Prostate gland (tissue), 2 donors: ENCODE measurements at regions not wholly inside any gene's neighbourhood (a gene's known extent, or its start where the extent isn't known, plus 50 kb on each side); places are given as distances from the start of the nearest gene placed in this dataset.

Experiments
- CTCF ChIP-seq, 4 experiments: fragments of 200-600 bp in 2 of 4; fragments of 450-650 bp in 2 of 4; sonication (generic) in 2 of 4; IDR thresholded peaks; 1 replicate in 3 of 4; 2 replicates in 1 of 4; pipeline ENCODE4 v1.5.1; 2016 to 2019; ENCODE audit warnings: antibody characterized with exemption in 4 of 4, mild to moderate bottlenecking in 2 of 4, moderate library complexity in 2 of 4
- POLR2A ChIP-seq: fragments of 450-650 bp; IDR thresholded peaks from one replicate; pipeline ENCODE4 v1.6.1; 2016; ENCODE audit warnings: antibody characterized with exemption, mild to moderate bottlenecking
- POLR2AphosphoS5 ChIP-seq: sonication (generic); formaldehyde crosslinking; IDR thresholded peaks from one replicate; pipeline ENCODE4 v1.6.1; 2017; ENCODE audit warnings: antibody characterized with exemption

- TF ChIP-seq CTCF (IDR thresholded peaks at IDR 0.05) = no peak
- no peak for TF ChIP-seq POLR2AphosphoS5
- no peak for TF ChIP-seq POLR2A
Measured at GRCh38 chr19:56927791-56928207, 87.3 kb upstream of the PEG3 start.
